Mesendoderm (in vitro differentiated cells): ENCODE measurements at regions not wholly inside any gene's neighbourhood (a gene's known extent, or its start where the extent isn't known, plus 50 kb on each side); places are given as distances from the start of the nearest gene placed in this dataset.

ENCODE experiments used
- DNase-seq: peaks from one replicate; pipeline ENCODE4 v3.0.0; 2013
- H2AK5ac ChIP-seq: 2 replicates; pipeline ENCODE4 v1.6.1; 2013; ENCODE audit warnings: low read length, inconsistent platforms
- H2BK120ac ChIP-seq: 2 replicates; pipeline ENCODE4 v1.6.1; 2013; ENCODE audit warnings: low read depth, mild to moderate bottlenecking, low read length, moderate library complexity, mixed read lengths
- H2BK15ac ChIP-seq: replicated peaks from 2 replicates; pipeline ENCODE4 v1.6.1; 2013; ENCODE audit warnings: low read depth, mild to moderate bottlenecking, moderate library complexity
- H2BK5ac ChIP-seq: 2 replicates; pipeline ENCODE4 v1.6.1; 2013; ENCODE audit warnings: low read length, inconsistent platforms
- H3K18ac ChIP-seq: 2 replicates; pipeline ENCODE4 v1.6.1; 2013; ENCODE audit warnings: mild to moderate bottlenecking, low read length, mixed read lengths
- H3K23ac ChIP-seq: one replicate; pipeline ENCODE4 v1.6.1; 2013; ENCODE audit warnings: low read length
- H3K27ac ChIP-seq: 2 replicates; pipeline ENCODE4 v1.5.1; 2013; ENCODE audit warnings: low read depth, mild to moderate bottlenecking, inconsistent platforms, low read length, moderate library complexity
- H3K27me3 ChIP-seq: 2 replicates; pipeline ENCODE4 v1.6.1; 2013; ENCODE audit warnings: low read length, control low read depth, mild to moderate bottlenecking, inconsistent platforms; ENCODE audit not compliant: insufficient read depth, poor library complexity
- H3K36me3 ChIP-seq: 2 replicates; pipeline ENCODE4 v1.6.1; 2013; ENCODE audit warnings: low read length, inconsistent platforms; ENCODE audit not compliant: control insufficient read depth, insufficient read depth
- H3K4ac ChIP-seq: one replicate; pipeline ENCODE4 v1.6.1; 2013; ENCODE audit warnings: low read depth, mild to moderate bottlenecking, low read length, moderate library complexity
- H3K4me1 ChIP-seq: 2 replicates; pipeline ENCODE4 v1.6.1; 2013; ENCODE audit warnings: low read depth, low read length, inconsistent platforms; ENCODE audit not compliant: control insufficient read depth
- H3K4me2 ChIP-seq: 2 replicates; pipeline ENCODE4 v1.6.1; 2013; ENCODE audit warnings: low read length
- H3K4me3 ChIP-seq: 2 replicates; pipeline ENCODE4 v1.5.1; 2013; ENCODE audit warnings: mild to moderate bottlenecking, low read length
- H3K56ac ChIP-seq: one replicate; pipeline ENCODE4 v1.6.1; 2013; ENCODE audit warnings: low read length
- H3K79me1 ChIP-seq: 2 replicates; pipeline ENCODE4 v1.6.1; 2013; ENCODE audit warnings: low read length, inconsistent platforms
- H3K79me2 ChIP-seq: 2 replicates; pipeline ENCODE4 v1.6.1; 2013; ENCODE audit warnings: mild to moderate bottlenecking, low read length; ENCODE audit not compliant: control insufficient read depth, insufficient read depth
- H3K9ac ChIP-seq: 2 replicates; pipeline ENCODE4 v1.6.1; 2013; ENCODE audit warnings: low read length, inconsistent platforms
- H4K5ac ChIP-seq: one replicate; pipeline ENCODE4 v1.6.1; 2013; ENCODE audit warnings: low read length
- H4K8ac ChIP-seq: one replicate; pipeline ENCODE4 v1.6.1; 2013; ENCODE audit warnings: low read depth, mild to moderate bottlenecking, control low read depth, low read length, moderate library complexity
- WGBS: extraction: QIAGEN DNeasy Blood & Tissue Kit; methylation state at CpG from one replicate; pipeline ENCODE4 v1.1.7; 2013; ENCODE audit warnings: low lambda C conversion rate, missing lambda C conversion rate; ENCODE audit not compliant: insufficient coverage; ENCODE audit errors: extremely low coverage; 5-methylcytosine and 5-hydroxymethylcytosine counted together

DNA sequence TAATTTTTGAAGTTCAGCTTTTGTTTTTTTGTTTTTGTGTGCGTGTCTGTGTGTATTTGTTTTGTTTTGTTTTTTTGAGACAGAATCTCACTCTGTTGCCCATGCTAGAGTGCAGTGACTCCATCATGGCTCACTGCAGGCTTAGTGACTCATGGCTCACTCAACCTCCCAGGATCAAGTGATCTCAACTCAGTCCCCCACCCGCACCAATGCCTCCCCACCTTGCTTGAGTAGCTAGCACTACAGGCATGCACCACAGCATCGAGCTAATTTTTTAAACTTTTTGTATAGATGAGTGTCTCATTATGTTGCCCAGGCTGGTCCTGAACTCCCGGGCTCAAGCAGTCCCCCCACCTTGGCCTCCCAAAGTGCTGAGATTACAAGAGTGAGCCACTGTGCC, 981.4 kb downstream of the BCL11B start:
- no peak for DNase-seq
- Histone ChIP-seq H3K4me3 (no peak overlapping the region), H2BK5ac (no peak overlapping the region), H2BK120ac (no peak overlapping the region), H3K36me3 (no peaks in the 10 kb centered on the region), H3K79me1 (no peaks in the 10 kb centered on the region), H4K5ac (no peak overlapping the region), H3K4ac (no peak overlapping the region), H3K4me2 (no peak overlapping the region), H2AK5ac (no peak overlapping the region), H3K18ac (no peak overlapping the region), H3K27ac (no peak overlapping the region), H3K56ac (no peak overlapping the region), H3K9ac (no peak overlapping the region), H3K27me3 (no peaks in the 10 kb centered on the region), H3K23ac (no peak overlapping the region), H3K79me2 (no peaks in the 10 kb centered on the region), H2BK15ac (no peak overlapping the region), H3K4me1 (no peaks in the 10 kb centered on the region), H4K8ac (no peak overlapping the region)
- WGBS: no CpG with 5 or more reads among the region's 4 CpGs

DNA sequence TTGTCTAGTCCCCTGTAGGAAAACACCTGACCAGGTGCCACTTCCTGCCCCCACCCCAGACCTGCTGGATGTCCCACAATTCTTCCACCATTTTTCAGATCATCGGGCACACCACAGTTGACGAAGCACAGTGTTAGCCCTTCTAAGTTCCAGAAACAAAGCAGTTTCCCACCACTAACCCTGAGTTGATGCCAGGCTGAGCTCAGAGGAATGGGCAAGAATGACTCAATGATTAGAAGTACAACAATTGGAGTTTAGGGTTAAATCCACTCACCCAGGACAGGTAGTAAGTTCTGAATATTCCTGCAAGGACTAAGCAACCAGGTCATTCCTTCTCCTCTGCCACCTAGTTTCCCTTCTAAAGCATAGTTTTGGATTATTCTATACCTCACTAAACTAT, 979.8 kb downstream of the BCL11B start:
- Histone ChIP-seq H3K9ac (no peak overlapping the region), H3K79me1 (no peaks in the 10 kb centered on the region), H3K36me3 (no peaks in the 10 kb centered on the region), H3K4ac (no peak overlapping the region), H3K18ac (no peak overlapping the region), H3K27ac (no peak overlapping the region), H3K56ac (no peak overlapping the region), H2BK15ac (no peak overlapping the region), H3K79me2 (no peaks in the 10 kb centered on the region), H3K27me3 (no peaks in the 10 kb centered on the region), H2BK120ac (no peak overlapping the region), H2BK5ac (no peak overlapping the region), H4K8ac (no peak overlapping the region), H2AK5ac (no peak overlapping the region), H4K5ac (no peak overlapping the region), H3K4me3 (no peak overlapping the region), H3K4me1 (no peaks in the 10 kb centered on the region), H3K23ac (no peak overlapping the region), H3K4me2 (no peak overlapping the region)
- no peak for DNase-seq
- WGBS: no CpG with 5 or more reads among the region's 2 CpGs

DNA sequence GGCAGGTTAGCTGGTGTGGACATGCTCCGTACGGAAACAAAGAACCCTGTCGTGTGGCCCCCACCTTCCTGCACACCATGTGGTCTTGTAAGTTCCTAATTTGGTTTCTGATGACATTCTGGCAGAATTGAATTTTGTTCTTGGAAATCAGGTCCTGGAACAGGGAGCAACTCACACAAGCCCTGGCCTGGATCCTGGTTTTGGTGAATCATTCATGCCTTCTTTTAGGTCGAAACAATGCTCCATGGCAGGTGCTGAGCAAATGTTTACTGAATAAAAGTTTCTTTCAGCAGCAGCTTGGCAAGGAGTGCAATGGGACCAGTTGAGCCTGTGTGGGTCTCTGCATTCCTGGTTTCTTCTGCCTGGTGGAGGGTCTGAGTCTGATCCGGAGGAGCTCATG, 978.4 kb downstream of the BCL11B start:
- Histone ChIP-seq H4K8ac (no peak overlapping the region), H3K36me3 (no peaks in the 10 kb centered on the region), H3K18ac (no peak overlapping the region), H3K4ac (no peak overlapping the region), H3K79me1 (no peaks in the 10 kb centered on the region), H2AK5ac (no peak overlapping the region), H4K5ac (no peak overlapping the region), H3K9ac (no peak overlapping the region), H3K23ac (no peak overlapping the region), H2BK5ac (no peak overlapping the region), H3K4me1 (no peaks in the 10 kb centered on the region), H2BK120ac (no peak overlapping the region), H2BK15ac (no peak overlapping the region), H3K27me3 (no peaks in the 10 kb centered on the region), H3K4me2 (no peak overlapping the region), H3K56ac (no peak overlapping the region), H3K4me3 (no peak overlapping the region), H3K27ac (no peak overlapping the region), H3K79me2 (no peaks in the 10 kb centered on the region)
- DNase-seq: no peak
- no CpG with 5 or more reads among the region's 5 CpGs for WGBS

DNA sequence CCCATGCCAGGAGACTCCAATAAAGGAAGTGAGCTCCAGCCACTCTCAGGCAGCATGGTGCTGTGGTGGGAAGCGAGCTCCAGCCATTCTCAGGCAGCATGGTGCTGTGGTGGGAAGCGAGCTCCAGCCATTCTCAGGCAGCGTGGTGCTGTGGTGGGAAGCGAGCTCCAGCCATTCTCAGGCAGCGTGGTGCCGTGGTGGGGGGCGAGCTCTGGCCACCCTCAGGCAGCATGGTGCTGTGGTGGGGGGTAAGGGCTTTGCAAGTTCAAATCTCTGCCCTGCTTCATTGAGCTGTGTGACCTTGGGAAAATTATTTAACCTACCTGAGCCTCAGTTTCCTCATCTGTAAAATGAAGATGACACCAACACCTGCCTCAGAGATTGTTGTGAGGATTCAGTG, 975.1 kb downstream of the BCL11B start:
- H3K23ac ChIP-seq: no peak overlapping the region
- no peak overlapping the region for H2BK5ac ChIP-seq
- H2AK5ac ChIP-seq: no peak overlapping the region
- WGBS: no CpG with 5 or more reads among the region's 7 CpGs
- no peak overlapping the region for H3K4ac ChIP-seq
- H3K4me1 ChIP-seq: no peaks in the 10 kb centered on the region
- H3K18ac ChIP-seq: no peak overlapping the region
- H3K27me3 ChIP-seq: no peaks in the 10 kb centered on the region
- H3K36me3 ChIP-seq: no peaks in the 10 kb centered on the region
- H4K8ac ChIP-seq: no peak overlapping the region
- H3K4me3 ChIP-seq: no peak overlapping the region
- H2BK15ac ChIP-seq: no peak overlapping the region
- H3K79me1 ChIP-seq: no peaks in the 10 kb centered on the region
- H3K56ac ChIP-seq: no peak overlapping the region
- H3K27ac ChIP-seq: no peak overlapping the region
- no peak overlapping the region for H2BK120ac ChIP-seq
- no peak overlapping the region for H3K4me2 ChIP-seq
- no peak overlapping the region for H3K9ac ChIP-seq
- no peak overlapping the region for H4K5ac ChIP-seq
- no peaks in the 10 kb centered on the region for H3K79me2 ChIP-seq
- DNase-seq: no peak

DNA sequence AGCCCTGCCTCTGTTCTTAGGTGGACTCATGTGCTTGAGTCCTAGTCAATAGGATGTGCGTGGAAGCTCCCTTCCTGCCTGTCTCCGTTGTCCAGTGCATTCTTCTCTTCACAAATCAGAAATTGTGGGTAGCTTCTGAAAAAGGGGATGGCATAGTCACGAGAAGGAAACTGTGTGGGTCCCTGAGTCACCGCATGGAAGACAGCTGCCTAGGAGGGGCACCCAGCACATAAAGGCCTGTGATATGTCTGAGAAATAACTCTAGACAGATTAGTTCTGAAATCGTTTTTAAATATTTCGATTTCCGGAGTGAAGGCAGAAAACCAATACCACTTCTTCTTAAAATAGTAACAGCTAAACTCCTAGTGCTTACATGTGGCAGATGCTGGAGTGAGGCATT, 974.4 kb downstream of the BCL11B start:
- H3K9ac ChIP-seq: no peak overlapping the region
- no CpG with 5 or more reads among the region's 7 CpGs for WGBS
- no peak for DNase-seq
- H2AK5ac ChIP-seq: no peak overlapping the region
- H3K4me1 ChIP-seq: no peaks in the 10 kb centered on the region
- H4K8ac ChIP-seq: no peak overlapping the region
- no peak overlapping the region for H3K4me3 ChIP-seq
- no peaks in the 10 kb centered on the region for H3K79me1 ChIP-seq
- no peak overlapping the region for H3K4me2 ChIP-seq
- H3K36me3 ChIP-seq: no peaks in the 10 kb centered on the region
- no peak overlapping the region for H3K23ac ChIP-seq
- no peaks in the 10 kb centered on the region for H3K27me3 ChIP-seq
- H4K5ac ChIP-seq: no peak overlapping the region
- no peak overlapping the region for H3K4ac ChIP-seq
- H2BK120ac ChIP-seq: no peak overlapping the region
- H3K18ac ChIP-seq: no peak overlapping the region
- H3K79me2 ChIP-seq: no peaks in the 10 kb centered on the region
- H3K56ac ChIP-seq: no peak overlapping the region
- no peak overlapping the region for H2BK15ac ChIP-seq
- H2BK5ac ChIP-seq: no peak overlapping the region
- H3K27ac ChIP-seq: no peak overlapping the region

DNA sequence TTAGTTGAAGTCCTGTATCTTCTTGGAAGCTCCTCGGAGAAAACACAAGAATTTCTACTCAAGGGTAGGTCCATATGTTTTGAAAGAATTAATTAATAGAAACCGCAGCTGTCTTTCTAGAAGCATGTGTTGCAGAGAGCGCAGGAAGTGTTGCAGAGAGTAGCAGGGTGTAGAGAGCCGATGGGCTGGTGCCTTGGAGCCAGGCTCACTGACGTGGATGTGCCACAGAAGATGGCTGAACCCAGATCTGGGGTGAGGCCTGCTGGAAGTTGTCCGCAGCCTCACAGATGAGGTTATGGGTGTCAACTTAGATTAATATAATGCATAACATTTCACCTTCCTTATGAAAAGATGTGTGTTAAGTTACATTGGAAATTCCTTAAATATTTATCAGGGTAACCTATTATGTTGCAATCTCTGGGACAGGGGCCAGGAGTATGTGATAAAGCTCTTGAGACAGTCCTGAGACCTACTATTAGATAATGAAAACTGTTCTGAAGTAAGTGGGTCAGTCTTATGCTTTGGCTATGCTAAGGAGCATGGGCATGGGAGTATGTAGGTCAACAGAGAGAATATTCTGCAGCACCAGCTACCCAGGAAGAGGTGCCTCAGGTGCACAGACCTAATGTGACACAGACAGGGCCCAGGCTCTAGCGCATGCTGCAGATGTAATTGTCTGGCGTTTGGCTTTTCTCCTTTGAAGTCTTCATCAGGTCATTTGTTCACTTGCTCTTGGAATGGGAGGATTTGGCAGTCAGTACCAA, 973.3 kb downstream of the BCL11B start:
- no peak overlapping the region for H3K4me2 ChIP-seq
- no peak overlapping the region for H3K27ac ChIP-seq
- H3K79me1 ChIP-seq: no peaks in the 10 kb centered on the region
- H2BK120ac ChIP-seq: no peak overlapping the region
- H2BK5ac ChIP-seq: no peak overlapping the region
- no peaks in the 10 kb centered on the region for H3K4me1 ChIP-seq
- H3K27me3 ChIP-seq: no peaks in the 10 kb centered on the region
- no peak overlapping the region for H3K56ac ChIP-seq
- H2AK5ac ChIP-seq: no peak overlapping the region
- H3K4me3 ChIP-seq: no peak overlapping the region
- no peaks in the 10 kb centered on the region for H3K36me3 ChIP-seq
- no peak overlapping the region for H4K5ac ChIP-seq
- no peak overlapping the region for H3K9ac ChIP-seq
- H4K8ac ChIP-seq: no peak overlapping the region
- H3K4ac ChIP-seq: no peak overlapping the region
- no CpG with 5 or more reads among the region's 8 CpGs for WGBS
- no peaks in the 10 kb centered on the region for H3K79me2 ChIP-seq
- no peak overlapping the region for H3K18ac ChIP-seq
- no peak overlapping the region for H2BK15ac ChIP-seq
- H3K23ac ChIP-seq: no peak overlapping the region
- DNase-seq: no peak
